IPS-18c (cell line): ENCODE measurements at regions not wholly inside any gene's neighbourhood (a gene's known extent, or its start where the extent isn't known, plus 50 kb on each side); places are given as distances from the start of the nearest gene placed in this dataset.

Experiments
- H3K4me3 ChIP-seq: 2 replicates; pipeline ENCODE4 v1.7.0; 2013; ENCODE audit warnings: low read depth, mild to moderate bottlenecking, low read length, moderate library complexity; ENCODE audit not compliant: insufficient read depth
- H3K9me3 ChIP-seq: one replicate; pipeline ENCODE4 v1.6.1; 2013; ENCODE audit warnings: mild to moderate bottlenecking, low read length, moderate library complexity; ENCODE audit not compliant: control insufficient read depth, insufficient read depth

DNA sequence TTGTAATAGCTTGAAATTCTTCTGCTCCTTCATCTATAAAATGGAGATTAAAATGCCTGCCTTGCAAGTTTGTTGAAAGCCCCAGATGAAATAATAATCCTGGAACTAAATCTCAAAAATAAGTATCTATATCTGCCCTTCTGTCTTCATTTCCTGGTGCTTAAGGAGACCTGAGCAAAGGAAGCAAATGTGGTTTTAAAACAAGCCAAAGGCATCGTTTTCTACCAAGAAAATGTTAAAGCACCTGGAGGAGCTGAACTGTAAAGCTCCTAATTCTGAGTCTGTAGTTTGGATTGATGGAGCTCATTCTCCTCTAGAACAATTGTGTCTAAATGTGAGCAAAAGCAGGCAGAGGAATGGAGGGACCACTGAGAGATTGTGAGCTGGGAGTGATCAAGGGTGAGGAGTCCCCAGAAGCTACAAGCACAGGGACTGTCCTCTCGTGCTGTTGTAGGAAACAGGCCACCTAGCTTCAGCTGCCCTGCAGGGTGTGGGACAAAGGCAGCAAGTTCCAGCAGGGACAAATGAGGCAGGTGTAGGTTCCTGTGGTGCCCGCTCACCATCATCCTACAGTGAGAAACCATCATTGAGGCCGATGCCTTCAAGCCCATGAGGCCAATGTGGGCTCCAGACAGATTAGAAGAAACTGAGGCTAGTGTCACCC lies 420.7 kb upstream of the TRIB2 start:
- H3K4me3 ChIP-seq: no peak overlapping the region
- H3K9me3 ChIP-seq: no peaks in the 10 kb centered on the region

DNA sequence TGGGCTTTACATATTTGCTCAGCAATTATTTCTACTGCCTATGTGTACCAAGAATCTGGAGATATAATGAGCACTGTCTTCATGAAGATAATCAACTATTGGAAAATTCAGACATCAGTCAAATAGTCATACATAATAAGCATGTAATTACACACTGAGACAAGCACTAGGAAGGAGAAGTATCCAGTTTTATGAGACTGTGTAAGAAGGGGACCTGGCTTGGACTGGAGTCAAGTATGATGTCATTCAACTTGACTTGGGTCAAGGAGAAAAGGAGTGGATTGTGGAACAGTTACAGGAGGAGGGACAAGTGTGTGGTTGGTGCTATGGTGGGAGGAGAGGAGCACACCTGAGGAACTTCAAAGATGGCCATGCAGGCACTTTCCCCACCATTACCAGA lies 419.8 kb upstream of the TRIB2 start:
- Histone ChIP-seq H3K4me3 (no peak overlapping the region), H3K9me3 (no peaks in the 10 kb centered on the region)

DNA sequence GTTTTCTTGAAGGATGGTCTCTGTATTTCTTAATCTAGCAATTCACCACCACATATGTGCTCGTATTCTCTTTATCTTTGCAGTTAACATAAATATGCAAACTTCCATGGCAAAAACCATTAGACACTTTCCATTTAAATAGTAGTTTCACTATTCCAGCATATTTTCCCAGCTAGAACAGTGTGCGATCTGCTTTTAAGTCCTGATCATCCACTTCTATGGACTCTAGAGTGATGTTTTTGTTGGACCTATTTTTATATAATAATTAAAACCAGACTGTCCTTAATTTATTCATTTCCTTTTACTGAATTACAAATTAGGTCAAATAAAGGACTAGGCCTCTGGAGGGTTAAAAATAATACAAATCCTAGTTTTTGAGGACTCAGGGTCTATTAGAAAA lies 418.4 kb upstream of the TRIB2 start:
- Histone ChIP-seq H3K9me3 (no peaks in the 10 kb centered on the region), H3K4me3 (no peak overlapping the region)

DNA sequence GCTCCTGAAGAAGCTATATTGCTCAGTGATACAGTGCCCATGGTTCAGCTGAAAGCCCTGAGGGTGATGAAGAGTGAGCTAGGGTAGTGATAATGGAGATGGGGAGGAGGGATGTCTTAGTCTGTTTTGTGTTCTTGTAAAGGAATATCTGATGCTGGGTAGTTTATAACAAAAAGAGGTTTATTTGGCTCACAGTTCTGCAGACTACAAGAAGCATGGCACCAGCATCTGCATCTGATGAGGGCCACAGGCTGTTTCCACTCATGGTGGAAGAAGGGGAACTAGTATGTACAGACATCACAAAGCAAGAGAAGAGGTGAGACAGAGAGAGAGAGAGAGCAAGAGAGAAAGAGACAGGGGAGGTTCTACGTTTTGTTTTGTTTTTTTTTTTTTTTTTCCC lies 417.3 kb upstream of the TRIB2 start:
- no peaks in the 10 kb centered on the region for H3K9me3 ChIP-seq

DNA sequence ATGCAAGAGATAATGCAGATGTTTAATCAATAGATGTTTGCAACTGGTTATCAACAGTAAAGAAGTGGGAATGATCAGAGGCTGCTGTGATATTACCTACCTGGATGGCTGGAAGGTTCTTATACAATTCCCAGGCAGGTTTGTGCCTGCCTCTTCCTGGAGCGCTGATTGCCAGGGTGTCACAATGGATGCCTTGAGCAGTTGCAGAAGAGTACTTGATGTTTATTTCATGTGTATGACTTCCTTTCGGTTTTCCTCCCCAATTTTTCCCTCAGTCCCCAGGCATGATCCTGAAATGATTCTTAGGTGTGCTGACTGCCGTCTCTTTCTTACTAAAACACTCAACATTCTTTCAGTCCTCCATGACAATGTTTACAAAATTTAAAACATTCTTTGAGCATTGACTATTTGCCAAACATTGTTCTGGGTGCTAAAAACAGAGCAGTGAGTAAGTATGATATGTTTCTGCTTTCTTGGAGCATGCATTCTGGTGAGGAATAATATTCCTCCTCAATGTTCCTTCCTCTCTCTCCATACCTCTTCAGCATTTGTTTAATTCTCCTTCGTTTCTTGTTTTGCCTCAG lies 416.6 kb upstream of the TRIB2 start:
- Histone ChIP-seq H3K4me3 (no peak overlapping the region), H3K9me3 (no peaks in the 10 kb centered on the region)

More for the DNA sequence above, 417.3 kb upstream of the TRIB2 start:
- no peak overlapping the region for H3K4me3 ChIP-seq

DNA sequence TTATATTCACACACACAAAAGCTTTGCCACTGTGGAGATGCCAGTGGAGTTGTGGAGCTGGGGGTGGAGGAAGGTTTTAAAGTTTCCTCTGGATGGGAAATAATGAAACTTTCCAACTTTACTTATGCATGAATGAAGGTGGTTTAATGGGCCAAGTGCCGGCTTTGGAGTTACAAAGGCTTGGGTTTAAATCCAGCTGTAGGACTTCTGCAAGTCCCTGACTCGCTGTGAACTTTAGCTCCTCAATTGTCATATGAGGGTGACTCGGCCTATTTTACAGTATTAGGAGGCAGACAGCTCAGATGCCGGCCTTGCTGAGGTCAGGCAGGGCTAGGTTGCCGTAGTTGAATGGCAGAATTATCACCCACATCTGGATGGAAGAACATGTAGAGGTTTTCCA lies 415.8 kb upstream of the TRIB2 start:
- no peaks in the 10 kb centered on the region for H3K9me3 ChIP-seq
- H3K4me3 ChIP-seq: no peak overlapping the region

DNA sequence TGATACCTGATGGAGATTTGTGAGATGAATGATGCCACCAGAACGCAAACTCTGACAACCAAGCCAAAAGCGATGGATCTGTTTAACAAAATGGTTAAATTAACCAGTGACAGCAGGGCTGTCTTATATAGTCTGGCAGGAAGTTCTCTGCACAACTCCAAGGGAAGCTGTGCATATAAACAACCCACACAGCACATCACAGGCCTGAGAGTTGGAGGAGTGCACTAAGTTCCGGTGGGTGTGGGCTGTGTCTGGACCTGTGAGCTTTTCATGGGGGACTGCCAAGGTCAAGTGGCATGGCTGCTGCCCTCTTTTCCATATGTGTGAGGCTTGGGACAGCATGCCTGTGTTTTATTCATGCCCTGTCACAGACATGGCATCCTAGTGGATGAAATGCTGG lies 414.6 kb upstream of the TRIB2 start:
- H3K9me3 ChIP-seq: no peaks in the 10 kb centered on the region
- H3K4me3 ChIP-seq: no peak overlapping the region

DNA sequence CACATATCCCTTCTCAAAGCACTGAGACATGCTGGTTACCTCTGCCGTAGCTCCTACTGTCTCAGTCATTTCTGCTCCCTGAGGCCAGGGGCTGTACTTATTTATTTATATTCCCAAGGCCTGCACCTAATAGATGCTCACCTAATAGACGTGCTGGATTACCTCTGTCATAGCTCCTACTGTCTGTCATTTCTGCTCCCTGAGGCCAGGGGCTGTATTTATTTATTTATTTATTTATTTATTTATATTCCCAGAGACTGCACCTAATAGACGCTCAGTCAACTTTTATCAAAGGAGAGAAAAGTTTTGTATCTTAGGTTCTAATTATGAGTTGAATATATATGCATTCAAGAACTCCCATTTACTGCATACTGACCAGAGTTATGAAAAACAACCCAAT lies 414.0 kb upstream of the TRIB2 start:
- H3K9me3 ChIP-seq: no peaks in the 10 kb centered on the region
- H3K4me3 ChIP-seq: no peak overlapping the region

DNA sequence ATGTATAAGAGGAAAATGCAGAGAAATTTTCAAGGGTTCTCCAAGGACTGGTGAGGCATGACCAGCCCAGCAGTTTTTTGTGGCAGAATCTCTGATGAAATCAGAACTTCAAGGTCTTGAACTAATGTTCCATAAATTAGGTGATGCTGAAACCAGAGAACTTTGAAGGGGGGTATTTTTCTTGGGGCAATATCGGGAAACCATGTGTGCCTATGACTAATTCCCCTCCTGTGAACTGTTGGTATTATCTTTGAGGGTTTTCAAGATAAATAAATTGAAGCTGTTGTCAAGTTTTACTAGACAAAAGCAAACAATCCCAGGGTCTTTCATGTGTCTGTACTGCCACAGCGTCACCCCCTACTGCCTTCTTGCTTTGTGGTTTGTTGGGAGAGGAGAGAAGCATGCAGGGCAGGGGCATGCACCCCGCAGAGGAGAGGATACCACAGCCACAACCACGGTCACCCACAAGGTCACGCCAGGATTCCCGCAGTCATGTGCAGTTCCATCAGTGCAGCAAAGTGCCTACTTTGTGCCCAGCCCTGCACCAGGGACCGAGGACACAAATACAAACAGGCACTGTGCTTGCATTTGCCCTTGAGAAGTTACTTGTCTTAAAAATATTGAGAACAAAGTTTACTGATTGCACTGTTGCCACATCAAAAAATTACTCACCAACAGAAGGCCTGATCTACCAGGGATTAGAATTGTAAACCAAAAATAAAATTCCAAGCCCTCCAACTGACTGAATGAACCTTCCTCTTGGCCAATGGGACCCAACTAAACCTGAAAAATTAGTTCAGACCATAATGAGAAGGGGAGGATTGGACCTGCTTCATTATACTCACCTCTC lies 413.3 kb upstream of the TRIB2 start:
- Histone ChIP-seq H3K9me3 (no peaks in the 10 kb centered on the region), H3K4me3 (no peak overlapping the region)

DNA sequence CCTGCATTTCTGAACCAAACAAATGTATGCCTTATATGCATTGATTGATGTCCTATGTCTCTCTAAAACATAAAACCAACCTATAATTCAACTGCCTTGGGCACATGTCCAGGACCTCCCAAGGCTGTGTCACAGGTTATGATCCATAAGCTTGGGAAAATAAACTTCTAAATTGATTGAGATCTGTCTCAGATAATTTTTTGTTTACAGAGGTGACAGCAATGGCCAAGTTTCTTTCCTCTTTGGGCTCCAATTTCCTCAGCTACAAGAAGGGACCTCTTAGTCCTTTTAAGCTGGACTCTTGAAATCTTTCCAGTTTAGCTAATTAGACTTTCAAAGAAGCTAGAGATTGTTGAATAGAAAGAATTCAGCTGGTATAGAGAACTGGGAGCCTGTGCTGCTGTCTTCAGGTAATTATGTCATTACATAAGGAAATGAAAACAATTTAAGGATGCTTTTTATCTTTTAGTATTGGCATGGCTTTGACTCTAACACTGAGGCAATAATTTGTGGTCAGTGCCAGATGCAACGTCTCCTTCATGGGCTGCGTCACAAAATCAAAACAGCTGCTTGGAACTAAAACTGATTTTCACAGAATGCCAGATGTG lies 412.1 kb upstream of the TRIB2 start:
- Histone ChIP-seq H3K4me3 (no peak overlapping the region), H3K9me3 (no peaks in the 10 kb centered on the region)

DNA sequence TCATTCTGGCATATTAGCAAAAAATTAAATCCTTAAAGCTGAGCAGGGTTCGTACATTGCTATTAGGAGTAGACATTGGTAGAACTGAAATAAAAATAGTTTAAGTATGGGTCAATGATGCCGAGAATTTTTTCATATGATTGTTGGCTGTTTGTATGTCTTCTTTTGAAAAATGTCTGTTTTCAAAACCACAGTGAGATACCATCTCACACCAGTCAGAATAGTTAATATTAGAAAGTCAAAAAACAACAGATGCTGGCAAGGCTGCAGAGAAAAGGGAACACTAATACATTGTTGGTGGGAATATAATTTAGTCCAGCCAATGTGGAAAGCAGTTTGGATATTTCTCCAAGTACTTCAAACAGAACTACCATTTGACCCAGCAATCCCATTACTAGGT lies 410.8 kb upstream of the TRIB2 start:
- Histone ChIP-seq H3K9me3 (no peaks in the 10 kb centered on the region), H3K4me3 (no peak overlapping the region)

DNA sequence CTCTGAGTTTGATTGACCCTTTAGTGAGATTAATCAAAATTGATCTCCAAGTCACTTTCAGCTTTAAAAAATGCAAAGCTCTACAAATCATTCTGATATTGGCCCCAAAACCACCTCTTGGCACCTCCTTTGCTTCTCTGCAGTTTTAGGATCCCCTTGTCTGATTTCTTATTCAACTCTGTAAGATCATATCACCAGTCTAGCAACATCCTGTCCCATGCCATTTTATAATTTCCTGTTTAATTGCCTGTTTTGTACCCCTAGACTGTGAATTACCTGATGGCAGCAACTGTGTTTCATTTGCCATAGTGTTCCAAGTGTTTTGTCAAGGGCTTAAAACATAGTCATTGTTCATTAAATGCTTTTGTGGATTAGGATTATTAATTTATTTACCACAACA lies 406.3 kb upstream of the TRIB2 start:
- Histone ChIP-seq H3K4me3 (no peak overlapping the region), H3K9me3 (no peaks in the 10 kb centered on the region)

DNA sequence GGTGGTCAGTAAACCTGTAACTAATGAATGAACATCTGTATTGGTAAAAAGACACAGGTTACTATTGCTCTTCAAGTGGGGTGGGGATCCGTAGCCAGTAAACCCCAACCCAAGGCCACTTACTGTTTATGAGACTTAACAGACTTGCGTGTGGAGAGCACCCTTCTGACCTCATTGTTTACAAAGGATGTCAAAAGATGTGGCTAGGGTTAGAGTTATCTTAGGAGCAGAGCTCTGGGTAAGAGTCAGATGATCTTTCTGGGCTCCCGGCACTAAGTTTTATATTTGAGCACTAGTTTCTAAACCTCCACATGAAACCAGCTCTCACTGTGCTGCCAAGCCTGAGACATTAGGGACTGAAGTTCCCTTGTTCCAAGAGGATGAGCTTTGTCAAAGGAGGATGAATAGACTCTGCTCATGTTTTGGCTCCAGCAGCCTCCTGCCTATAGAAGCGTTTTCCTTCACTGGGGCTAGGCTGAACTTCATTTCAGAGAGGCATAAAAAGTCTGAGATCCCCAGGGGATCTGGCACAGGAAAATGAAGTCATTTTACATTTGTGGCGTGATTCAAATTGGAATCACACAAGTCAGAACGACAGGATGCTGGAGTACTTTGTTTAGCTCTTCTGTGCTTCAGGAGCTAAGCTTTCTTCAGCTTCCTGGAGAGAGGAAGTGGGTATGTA lies 403.1 kb upstream of the TRIB2 start:
- H3K9me3 ChIP-seq: no peaks in the 10 kb centered on the region
- H3K4me3 ChIP-seq: no peak overlapping the region

DNA sequence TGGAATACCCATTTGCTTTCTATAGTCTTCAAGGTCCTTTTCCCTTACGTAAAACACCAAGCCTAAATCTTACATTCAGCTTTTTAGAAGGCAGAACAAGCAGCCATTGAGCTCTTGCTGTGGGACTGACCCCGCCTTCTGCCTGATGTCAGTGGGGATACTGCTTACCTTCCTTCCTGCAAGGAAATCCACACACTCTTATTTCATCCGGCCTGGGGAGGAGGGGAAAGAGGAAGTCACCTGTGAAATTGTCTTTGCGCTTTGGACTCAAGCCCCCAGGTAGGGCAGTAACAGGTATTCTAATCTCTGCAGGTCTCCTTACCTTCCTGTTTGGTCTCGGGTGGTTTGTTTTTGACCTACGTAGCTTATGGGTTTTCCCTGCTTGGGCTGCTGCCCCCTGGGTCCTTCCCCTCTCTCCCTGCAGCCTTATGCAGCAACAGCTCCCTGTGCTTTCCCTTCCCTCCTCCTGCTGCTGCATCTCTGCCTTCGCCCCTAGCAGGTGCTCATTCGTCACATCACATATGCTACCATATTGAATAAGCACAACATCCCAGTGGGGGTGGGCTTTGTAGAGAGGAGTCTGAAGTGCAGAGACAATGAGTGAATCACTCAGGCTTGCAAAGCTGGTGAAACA lies 402.5 kb upstream of the TRIB2 start:
- Histone ChIP-seq H3K4me3 (no peak overlapping the region; the same call in 1 of the 2 replicates), H3K9me3 (no peaks in the 10 kb centered on the region)

DNA sequence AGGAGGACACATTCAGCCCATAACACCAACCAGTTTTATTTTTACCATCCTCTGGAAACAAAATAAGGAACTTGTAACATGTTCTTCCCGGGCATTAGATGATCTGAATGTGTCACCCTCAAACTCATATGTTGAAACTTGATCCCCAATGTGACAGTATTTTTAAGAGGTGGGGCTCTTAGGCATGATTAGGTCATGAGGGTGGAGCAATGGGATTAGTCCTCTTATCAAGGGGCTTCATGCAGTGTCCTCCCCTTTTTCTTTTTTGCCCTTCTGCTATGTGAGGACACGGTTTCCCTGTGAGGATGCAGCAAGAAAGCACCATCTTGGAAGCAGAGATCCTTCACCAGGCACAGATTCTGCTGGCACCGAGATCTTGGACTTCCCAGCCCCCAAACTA lies 401.5 kb upstream of the TRIB2 start:
- no peaks in the 10 kb centered on the region for H3K9me3 ChIP-seq
- H3K4me3 ChIP-seq: no peak overlapping the region

DNA sequence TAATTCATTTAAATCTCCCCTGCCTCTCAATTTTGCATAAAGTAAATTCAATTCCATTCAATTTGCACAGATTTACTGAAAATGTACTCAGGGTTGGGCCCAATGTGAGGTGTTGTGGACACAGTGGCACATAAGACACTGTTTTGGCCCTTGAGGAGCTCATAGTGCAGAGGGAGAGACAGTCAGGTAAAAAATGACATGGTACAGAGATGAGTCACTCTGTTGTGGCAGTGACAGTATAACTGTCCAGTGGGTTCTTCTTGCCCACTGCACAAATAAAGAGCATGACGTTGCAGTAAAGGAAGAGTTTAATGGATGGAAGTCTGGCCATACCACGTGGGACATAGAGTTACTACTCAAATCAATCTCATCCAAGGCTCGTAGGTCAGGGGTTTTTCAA lies 400.3 kb upstream of the TRIB2 start:
- no peak overlapping the region for H3K4me3 ChIP-seq
- no peaks in the 10 kb centered on the region for H3K9me3 ChIP-seq

DNA sequence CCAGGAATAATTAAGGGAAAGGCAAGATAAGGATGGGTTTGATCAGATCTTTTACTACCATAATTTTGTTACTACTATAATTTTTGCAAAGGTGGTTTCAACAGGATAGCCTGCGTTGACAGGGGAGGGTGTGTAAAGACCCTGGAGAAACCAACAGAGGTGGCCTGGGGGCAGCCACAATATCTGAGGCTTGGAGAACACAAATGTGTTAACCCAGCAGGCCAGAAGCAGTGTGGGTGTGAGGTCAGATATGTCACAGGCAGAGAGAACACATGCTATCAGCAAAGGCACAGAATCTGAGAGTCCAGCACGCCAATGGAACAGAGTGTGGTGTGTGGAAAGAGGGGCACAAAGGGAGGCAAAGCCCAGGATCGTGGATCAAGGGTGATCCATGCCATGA lies 399.4 kb upstream of the TRIB2 start:
- H3K4me3 ChIP-seq: no peak overlapping the region
- no peaks in the 10 kb centered on the region for H3K9me3 ChIP-seq
